HG02943 (cell line): ENCODE measurements at regions not wholly inside any gene's neighbourhood (a gene's known extent, or its start where the extent isn't known, plus 50 kb on each side); places are given as distances from the start of the nearest gene placed in this dataset.

Experiments
- ATAC-seq: cut with Tn5 transposase; IDR thresholded peaks from one replicate; pipeline ENCODE4 v1.9.1; 2021; ENCODE audit warnings: mild to moderate bottlenecking, low read depth, moderate library complexity; ENCODE audit not compliant: unreplicated experiment

GRCh38 chr14:71636820-71637471 lies 295.3 kb upstream of the RGS6 start:
- ATAC-seq: no peak

- ATAC-seq: no peak
Measured at GRCh38 chr14:71638523-71639196, 293.6 kb upstream of the RGS6 start.

GRCh38 chr14:71642715-71643114 lies 289.5 kb upstream of the RGS6 start:
- ATAC-seq: no peak

GRCh38 chr14:71645656-71646055 lies 286.6 kb upstream of the RGS6 start:
- ATAC-seq: no peak

GRCh38 chr14:71646518-71646917 lies 285.7 kb upstream of the RGS6 start:
- no peak for ATAC-seq

GRCh38 chr14:71647086-71647784 lies 285.0 kb upstream of the RGS6 start:
- no peak for ATAC-seq

GRCh38 chr14:71648725-71649124 lies 283.5 kb upstream of the RGS6 start:
- no peak for ATAC-seq

- ATAC-seq: no peak
Measured at GRCh38 chr14:71650187-71650755, 282.0 kb upstream of the RGS6 start.

- ATAC-seq: no peak
Measured at GRCh38 chr14:71651228-71651627, 281.0 kb upstream of the RGS6 start.

GRCh38 chr14:71652368-71652767 lies 279.9 kb upstream of the RGS6 start:
- no peak for ATAC-seq

- ATAC-seq: no peak
Measured at GRCh38 chr14:71654810-71655209, 277.4 kb upstream of the RGS6 start.

- ATAC-seq: no peak
Measured at GRCh38 chr14:71658261-71658860, 273.9 kb upstream of the RGS6 start.

- ATAC-seq: no peak
Measured at GRCh38 chr14:71659159-71659558, 273.1 kb upstream of the RGS6 start.

GRCh38 chr14:71661441-71661840 lies 270.8 kb upstream of the RGS6 start:
- ATAC-seq: no peak

GRCh38 chr14:71662291-71662790 lies 269.9 kb upstream of the RGS6 start:
- ATAC-seq: no peak

- ATAC-seq: no peak
Measured at GRCh38 chr14:71665157-71665556, 267.1 kb upstream of the RGS6 start.

- no peak for ATAC-seq
Measured at GRCh38 chr14:71665781-71666180, 266.4 kb upstream of the RGS6 start.

GRCh38 chr14:71666571-71667145 lies 265.6 kb upstream of the RGS6 start:
- ATAC-seq: no peak

GRCh38 chr14:71668186-71668912 lies 263.9 kb upstream of the RGS6 start:
- ATAC-seq: no peak

GRCh38 chr14:71672596-71672995 lies 259.6 kb upstream of the RGS6 start:
- ATAC-seq: no peak
